ENCODE measurements at regions not wholly inside any gene's neighbourhood (a gene's known extent, or its start where the extent isn't known, plus 50 kb on each side); places are given as distances from the start of the nearest gene placed in this dataset.

- H3K79me2 ChIP-seq (replicated peaks; ENCODE audit: insufficient read depth): no peaks in the 10 kb centered on the region
- Mint-ChIP-seq H3K36me3 (ENCODE audit: low read depth) (no peaks in the 10 kb centered on the region; the same call in 2 of the 3 replicates), H3K9me3 (no peaks in the 10 kb centered on the region), H3K4me1 (peaks cover 4% of the 10 kb centered on the region), H3K27me3 (ENCODE audit: insufficient read depth, low read depth, poor library complexity) (peaks cover 6% of the 10 kb centered on the region), H3K4me3 (no peak overlapping the region), H3K27ac (no peak overlapping the region)
- no peaks in the 10 kb centered on the region for H3F3A ChIP-seq (replicated peaks; ENCODE audit: low read depth)
- H2AFZ ChIP-seq: no peak overlapping the region
- no peaks in the 10 kb centered on the region for H3K9me2 ChIP-seq (ENCODE audit: insufficient read depth)
- H3K27me3 ChIP-seq (ENCODE audit: insufficient read depth): no peaks in the 10 kb centered on the region
- no peaks in the 10 kb centered on the region for H4K20me1 ChIP-seq (replicated peaks; ENCODE audit: insufficient read depth)
- H3K27ac ChIP-seq (ENCODE audit: low read depth): no peak overlapping the region
- H3K4me2 ChIP-seq: no peak overlapping the region
- no peak for DNase-seq (ENCODE audit: low spot score)
- H3K4me3 ChIP-seq: no peak overlapping the region
- no peak for TF ChIP-seq POLR2AphosphoS5 (IDR thresholded peaks at IDR 0.05; ENCODE audit: low read depth)
- TF ChIP-seq CREB1 (CRISPR knock-in tag; IDR thresholded peaks at IDR 0.05; ENCODE audit: low read depth): no peak
- no peak for TF ChIP-seq JUNB (IDR thresholded peaks at IDR 0.05; ENCODE audit: unreplicated experiment)
- no peak for TF ChIP-seq ZNF462 (CRISPR knock-in tag; IDR thresholded peaks at IDR 0.05)
- TF ChIP-seq REST (IDR thresholded peaks at IDR 0.05; ENCODE audit: unreplicated experiment): no peak
- TF ChIP-seq, protein P1, sequence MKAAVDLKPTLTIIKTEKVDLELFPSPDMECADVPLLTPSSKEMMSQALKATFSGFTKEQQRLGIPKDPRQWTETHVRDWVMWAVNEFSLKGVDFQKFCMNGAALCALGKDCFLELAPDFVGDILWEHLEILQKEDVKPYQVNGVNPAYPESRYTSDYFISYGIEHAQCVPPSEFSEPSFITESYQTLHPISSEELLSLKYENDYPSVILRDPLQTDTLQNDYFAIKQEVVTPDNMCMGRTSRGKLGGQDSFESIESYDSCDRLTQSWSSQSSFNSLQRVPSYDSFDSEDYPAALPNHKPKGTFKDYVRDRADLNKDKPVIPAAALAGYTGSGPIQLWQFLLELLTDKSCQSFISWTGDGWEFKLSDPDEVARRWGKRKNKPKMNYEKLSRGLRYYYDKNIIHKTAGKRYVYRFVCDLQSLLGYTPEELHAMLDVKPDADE (IDR thresholded peaks at IDR 0.05): no peak
- TF ChIP-seq ZNF331 (CRISPR knock-in tag; IDR thresholded peaks at IDR 0.05; ENCODE audit: low read depth): no peak
- TF ChIP-seq ZNF114 (CRISPR knock-in tag; IDR thresholded peaks at IDR 0.05): no peak
- no peak for TF ChIP-seq STAT1 (IDR thresholded peaks at IDR 0.05; ENCODE audit: unreplicated experiment)
- no peak for TF ChIP-seq NANOG (IDR thresholded peaks at IDR 0.05; ENCODE audit: borderline replicate concordance)
- H3K4me1 ChIP-seq (ENCODE audit: insufficient read depth): no peaks in the 10 kb centered on the region
- no peak for ATAC-seq
- no peaks in the 10 kb centered on the region for H3K36me3 ChIP-seq (ENCODE audit: insufficient read depth)
These were observed 93.6 kb upstream of the CDYL start for GRCh38 chr6:4682431-4683097.

All from GM23338 (cell line).